ENCODE measurements at regions not wholly inside any gene's neighbourhood (a gene's known extent, or its start where the extent isn't known, plus 50 kb on each side); places are given as distances from the start of the nearest gene placed in this dataset.

DNA sequence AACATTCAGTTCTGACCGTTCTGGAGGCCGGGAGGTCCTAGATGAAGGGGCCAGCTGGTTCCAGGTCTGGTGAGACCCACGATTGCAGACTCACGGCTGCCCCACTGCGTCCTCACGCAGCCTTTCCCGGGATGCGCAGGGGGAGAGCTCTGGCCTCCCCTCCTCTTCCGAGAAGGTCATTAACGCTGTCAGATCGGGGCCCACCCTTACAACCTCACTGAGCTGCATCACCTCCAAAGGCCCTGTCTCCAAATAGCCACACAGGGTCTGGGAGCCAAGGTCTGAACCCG lies 66.6 kb upstream of the PPP1R26 start:
- DNase-seq, result no peak

- DNase-seq, result no peak
These were observed 66.1 kb upstream of the PPP1R26 start for GRCh38 chr9:135413461-135413860.

GRCh38 chr9:135414293-135414692 lies 65.3 kb upstream of the PPP1R26 start:
- no peak for DNase-seq

DNA sequence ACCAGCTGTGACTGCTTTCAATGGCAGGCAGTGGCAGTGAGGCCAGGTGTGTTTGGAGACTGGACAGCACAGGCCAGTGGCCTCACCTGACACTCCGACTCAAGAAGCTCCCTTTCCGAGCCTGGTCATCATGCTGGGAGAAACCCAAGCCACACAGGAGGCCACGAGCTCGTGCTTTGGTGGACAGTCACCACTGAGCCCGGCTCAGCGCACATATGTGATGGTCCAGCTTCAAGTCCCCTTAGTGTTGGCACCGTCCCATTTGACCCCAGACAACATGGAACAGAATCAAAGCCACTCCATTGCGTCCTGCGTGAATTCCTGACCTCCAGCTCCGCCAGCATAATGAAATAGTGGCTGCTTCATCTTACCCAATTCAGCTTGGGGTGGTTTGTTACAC lies 64.0 kb upstream of the PPP1R26 start:
- DNase-seq, result no peak

GRCh38 chr9:135416664-135417290 lies 62.8 kb upstream of the PPP1R26 start:
- no peak for DNase-seq

- no peak for DNase-seq
These were observed 61.4 kb upstream of the PPP1R26 start for GRCh38 chr9:135418161-135418560.

GRCh38 chr9:135419106-135419505 lies 60.5 kb upstream of the PPP1R26 start:
- no peak for DNase-seq

DNA sequence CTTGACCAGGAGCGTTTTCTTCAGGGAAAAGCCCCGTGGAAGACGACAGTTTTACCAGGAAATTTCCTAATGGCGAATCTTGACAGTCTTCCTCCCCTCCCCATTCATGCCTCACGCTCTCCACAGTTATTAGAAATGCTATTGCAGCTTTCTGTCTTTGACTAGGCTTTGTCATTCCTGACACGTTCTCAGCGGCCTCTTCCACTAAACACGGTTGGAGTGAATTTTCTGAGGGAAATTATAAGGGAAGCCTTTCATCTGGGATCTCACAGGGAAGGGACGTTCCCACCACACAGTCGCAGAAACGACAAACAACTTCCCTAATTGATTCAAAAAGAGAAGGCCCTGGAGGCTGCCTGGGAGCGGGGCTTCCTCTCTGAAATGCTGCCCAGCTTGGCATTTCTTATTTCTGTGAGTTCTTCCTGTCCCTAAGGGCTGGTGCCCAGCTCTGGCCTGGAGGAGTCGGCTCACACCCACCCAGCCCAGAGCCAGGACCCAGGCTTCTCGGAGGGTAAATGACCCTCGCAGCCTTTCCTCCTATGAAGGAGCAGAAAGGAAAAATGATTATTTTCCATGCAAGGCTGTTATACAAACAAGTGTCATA lies 57.1 kb upstream of the PPP1R26 start:
- no peak for DNase-seq

DNA sequence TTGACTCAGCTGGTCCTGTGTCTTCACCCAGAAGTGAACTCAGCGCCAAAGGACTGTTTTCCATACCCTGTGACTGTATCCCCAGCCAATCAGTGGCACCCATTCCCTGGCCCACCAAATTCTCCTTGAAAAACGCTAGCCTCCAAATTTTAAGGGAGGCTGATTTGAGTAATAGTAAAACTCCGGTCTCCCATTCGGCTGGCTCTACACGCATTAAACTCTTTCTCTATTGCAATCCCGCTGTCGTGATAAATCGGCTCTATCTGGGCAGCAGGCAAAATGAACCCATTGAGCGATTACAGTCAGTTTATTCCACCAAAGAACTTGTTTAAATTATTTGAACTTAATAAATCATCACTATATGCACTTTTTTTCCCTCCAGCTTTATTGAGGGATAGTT lies 55.9 kb upstream of the PPP1R26 start:
- no peak for DNase-seq

Data from NCI-H1436 treated with DMSO at 0.1 percent for 48 hours (cell line).